HepG2 (cell line): ENCODE measurements at regions not wholly inside any gene's neighbourhood (a gene's known extent, or its start where the extent isn't known, plus 50 kb on each side); places are given as distances from the start of the nearest gene placed in this dataset.

ENCODE experiments used
- ATAC-seq: fragments of 200-7000 bp; cut with Tn5 transposase; 3 replicates; pipeline ENCODE4 v1.9.1; 2020; ENCODE audit warnings: mild to moderate bottlenecking, moderate library complexity
- BruUV-seq: library from RNA; stranded (reverse); fragments of 400-500 nt; replicated peaks from 2 replicates; lab custom pipeline; 2021; lab: Mats Ljungman, UMichigan
- CTCF ChIA-PET: fragments of 300-600 bp; formaldehyde crosslinking; extraction: SDS; loops from one replicate; lab custom pipeline; 2021; ENCODE audit warnings: low total read pairs, inconsistent platforms, low intra/inter-chr PET ratio; lab: Yijun Ruan, JAX
- POLR2A ChIA-PET: fragments of 350-600 bp; sonication (Branson Sonifier 250); formaldehyde crosslinking; loops from one replicate; lab custom pipeline; 2020; ENCODE audit warnings: antibody characterized with exemption, inconsistent platforms; lab: Yijun Ruan, JAX
- DNase-seq: peaks from one replicate; pipeline ENCODE4 v3.0.0-alpha.2; 2015; ENCODE audit warnings: low spot score
- FAIRE-seq: peaks from 3 replicates; lab custom pipeline; 2011; peaks lifted over from hg19 to GRCh38; lab: Jason Lieb, UNC
- H2AFZ ChIP-seq: one replicate; pipeline ENCODE4 v1.6.1; 2011; ENCODE audit warnings: low read length, inconsistent platforms
- H3K27ac ChIP-seq: fragments of 300-600 bp; 3 replicates; pipeline ENCODE4 v1.8.0; 2011; ENCODE audit warnings: mixed run types, mild to moderate bottlenecking, mixed read lengths, low read length, inconsistent platforms; ENCODE audit not compliant: insufficient read depth; ENCODE audit errors: extremely low read length
- H3K27me3 ChIP-seq, 2 experiments: fragments of 200-600 bp in 1 of 2; 2 replicates in 1 of 2; 3 replicates in 1 of 2; pipeline versions ENCODE4 v1.6.0 to v1.8.0; 2011; ENCODE audit warnings: low read length in 2 of 2, mild to moderate bottlenecking in 2 of 2, moderate library complexity in 2 of 2, inconsistent platforms in 1 of 2; ENCODE audit not compliant: insufficient read depth in 2 of 2, control insufficient read depth in 1 of 2
- H3K36me3 ChIP-seq, 2 experiments: fragments of 200-600 bp in 1 of 2; replicated peaks in 1 of 2; 2 replicates in 1 of 2; 3 replicates in 1 of 2; pipeline versions ENCODE4 v1.5.1 to v1.8.0; 2011; ENCODE audit warnings: low read length in 2 of 2, inconsistent platforms in 1 of 2; ENCODE audit not compliant: insufficient read depth in 2 of 2, control insufficient read depth in 1 of 2
- H3K4me1 ChIP-seq: 2 replicates; pipeline ENCODE4 v1.5.1; 2012; ENCODE audit warnings: low read length, inconsistent platforms; ENCODE audit not compliant: insufficient read depth
- H3K4me2 ChIP-seq: 2 replicates; pipeline ENCODE4 v1.6.0; 2011; ENCODE audit warnings: low read depth, low read length, inconsistent platforms
- H3K4me3 ChIP-seq, 3 experiments: fragments of 200-600 bp in 1 of 3; sonication (generic), shearing (Covaris generic) in 1 of 3; replicated peaks in 1 of 3; 2 replicates each; pipeline ENCODE4 v1.5.1; 2011 to 2016; ENCODE audit warnings: low read length in 3 of 3, inconsistent platforms in 2 of 3, low read depth in 2 of 3, mild to moderate bottlenecking in 2 of 3, control low read depth in 1 of 3, mixed read lengths in 1 of 3; ENCODE audit not compliant: insufficient read depth in 1 of 3
- H3K79me2 ChIP-seq: one replicate; pipeline ENCODE4 v1.6.1; 2011; ENCODE audit warnings: low read length, inconsistent platforms; ENCODE audit not compliant: insufficient read depth
- H3K9ac ChIP-seq: 2 replicates; pipeline ENCODE4 v1.6.0; 2011; ENCODE audit warnings: mild to moderate bottlenecking, low read depth, low read length, inconsistent platforms; ENCODE audit not compliant: insufficient read depth
- H3K9me3 ChIP-seq: 2 replicates; pipeline ENCODE4 v1.5.1; 2012; ENCODE audit warnings: mild to moderate bottlenecking, low read length
- H4K20me1 ChIP-seq: 2 replicates; pipeline ENCODE4 v1.6.0; 2011; ENCODE audit warnings: inconsistent platforms, mild to moderate bottlenecking, low read length, moderate library complexity; ENCODE audit not compliant: insufficient read depth
- HMGXB3 ChIP-seq: sonication (generic); formaldehyde crosslinking; IDR thresholded peaks from 2 replicates; pipeline ENCODE4 v1.4.0; 2020; ENCODE audit warnings: missing genetic modification reagents, borderline replicate concordance
- MYPOP ChIP-seq: sonication (generic); formaldehyde crosslinking; IDR thresholded peaks from 2 replicates; pipeline ENCODE4 v1.8.1; 2023; ENCODE audit warnings: mild to moderate bottlenecking, moderate library complexity, missing genetic modification reagents
- NFE2 ChIP-seq: sonication (generic); formaldehyde crosslinking; IDR thresholded peaks from 2 replicates; pipeline ENCODE4 v1.4.0; 2020; ENCODE audit warnings: missing genetic modification reagents
- NR2C2 ChIP-seq: sonication (generic); formaldehyde crosslinking; IDR thresholded peaks from 2 replicates; pipeline ENCODE4 v1.4.0; 2020; ENCODE audit warnings: missing genetic modification reagents, mild to moderate bottlenecking, moderate library complexity, borderline replicate concordance
- TOPORS ChIP-seq: sonication (generic); formaldehyde crosslinking; IDR thresholded peaks from 2 replicates; pipeline ENCODE4 v1.8.0; 2023; ENCODE audit warnings: mild to moderate bottlenecking, missing genetic modification reagents
- ZBED4 ChIP-seq: sonication (generic); formaldehyde crosslinking; IDR thresholded peaks from 2 replicates; pipeline ENCODE4 v1.4.0; 2020; ENCODE audit warnings: missing genetic modification reagents, borderline replicate concordance
- ZBTB21 ChIP-seq: sonication (generic); formaldehyde crosslinking; IDR thresholded peaks from 2 replicates; pipeline ENCODE4 v1.4.0; 2020; ENCODE audit warnings: missing genetic modification reagents
- ZNF362 ChIP-seq: sonication (generic); formaldehyde crosslinking; IDR thresholded peaks from 2 replicates; pipeline ENCODE4 v1.4.0; 2020; ENCODE audit warnings: missing genetic modification reagents, mild to moderate bottlenecking, borderline replicate concordance
- ZNF432 ChIP-seq: sonication (generic); formaldehyde crosslinking; IDR thresholded peaks from 2 replicates; pipeline ENCODE4 v1.5.0; 2020; ENCODE audit warnings: missing genetic modification reagents, mild to moderate bottlenecking, borderline replicate concordance
- ZNF598 ChIP-seq: sonication (generic); formaldehyde crosslinking; IDR thresholded peaks from 2 replicates; pipeline ENCODE4 v1.5.1; 2020; ENCODE audit warnings: mild to moderate bottlenecking, missing genetic modification reagents, borderline replicate concordance
- ZNF784 ChIP-seq: sonication (generic); formaldehyde crosslinking; IDR thresholded peaks from 2 replicates; pipeline ENCODE4 v1.5.1; 2020; ENCODE audit warnings: missing genetic modification reagents, mild to moderate bottlenecking, borderline replicate concordance
- WGBS: methylation state at CpG from one replicate; pipeline ENCODE4 v1.1.6; 2017; ENCODE audit warnings: low lambda C conversion rate; 5-methylcytosine and 5-hydroxymethylcytosine counted together
- in situ Hi-C: cut with HindIII; loops from 2 replicates; pipeline ENCODE4 v1.10.0; 2017; ENCODE audit warnings: low pct_unique_long_range_greater_than_20kb; ENCODE audit not compliant: extremely low pct_ligation_motif_present
- intact Hi-C: fragments of 100-400 bp; cut with micrococcal nuclease; formaldehyde crosslinking; loops from one replicate; pipeline ENCODE4 v1.10.0; 2022; ENCODE audit not compliant: unreplicated experiment

- in situ Hi-C loops (no loop called here), intact Hi-C loops (no loop called here)
- POLR2A ChIA-PET: no interaction called here
- DNase-seq: no peak
- Histone ChIP-seq H3K9me3 (no peaks in the 10 kb centered on the region), H3K4me1 (no peaks in the 10 kb centered on the region), H3K27ac (no peak overlapping the region), H3K36me3 (no peaks in the 10 kb centered on the region), H2AFZ (no peak overlapping the region), H3K4me2 (no peak overlapping the region), H3K9ac (no peak overlapping the region), H3K4me3 (no peak overlapping the region), H3K79me2 (no peaks in the 10 kb centered on the region)
- 2% methylated on average over 6 of the region's 6 CpGs for WGBS
- no peak for ATAC-seq
- TF ChIP-seq MYPOP (CRISPR knock-in tag): no peak
- TF ChIP-seq NR2C2 (CRISPR knock-in tag): no peak
- TF ChIP-seq ZBED4 (CRISPR knock-in tag): no peak
- TF ChIP-seq HMGXB3 (CRISPR knock-in tag): no peak
- TF ChIP-seq ZBTB21 (CRISPR knock-in tag): no peak
- TF ChIP-seq ZNF432 (CRISPR knock-in tag): no peak
- no peak for TF ChIP-seq ZNF784 (CRISPR knock-in tag)
- TF ChIP-seq TOPORS (CRISPR knock-in tag): no peak
- TF ChIP-seq ZNF362 (CRISPR knock-in tag): no peak
- TF ChIP-seq NFE2 (CRISPR knock-in tag): no peak
- TF ChIP-seq ZNF598: no peak
- TF ChIP-seq, all 625 proteins: peak for 0
- Histone ChIP-seq H3K27me3 (no peaks in the 10 kb centered on the region), H4K20me1 (no peaks in the 10 kb centered on the region)
- BruUV-seq: no TSS peak
- no peak for FAIRE-seq
- CTCF ChIA-PET: no interaction called here
These were observed 397.1 kb upstream of the CFAP20DC start for GRCh38 chr3:59446775-59447465.
